ENCODE measurements at regions not wholly inside any gene's neighbourhood (a gene's known extent, or its start where the extent isn't known, plus 50 kb on each side); places are given as distances from the start of the nearest gene placed in this dataset.

DNA sequence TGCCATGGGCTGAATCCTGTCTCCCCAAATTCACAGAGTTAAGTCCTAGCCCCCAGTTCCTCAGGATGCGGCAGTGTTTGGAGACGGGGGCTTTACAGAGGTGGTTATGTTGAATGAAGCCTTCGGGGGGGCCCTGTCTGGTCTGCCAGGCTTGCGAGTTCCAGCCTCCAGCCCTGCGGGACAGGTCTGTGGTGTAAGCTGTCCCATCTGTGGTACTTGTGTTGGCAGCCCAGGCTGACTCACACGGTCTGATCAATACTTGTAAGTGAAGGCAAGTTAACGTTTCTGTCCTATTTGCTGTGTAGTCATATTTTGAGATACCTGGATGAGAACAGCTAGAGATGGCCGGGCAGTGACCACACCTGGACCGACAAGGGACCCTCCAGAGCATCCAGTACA lies 51.8 kb upstream of the GPR31 start:
- TF ChIP-seq CTCF (IDR thresholded peaks at IDR 0.05; ENCODE audit: insufficient read depth, low read length), result no peak
- no peak for TF ChIP-seq REST (IDR thresholded peaks at IDR 0.05; ENCODE audit: insufficient replicate concordance, low read depth)
- no peak for TF ChIP-seq SPI1 (IDR thresholded peaks at IDR 0.05; ENCODE audit: borderline replicate concordance, low read depth)

Data from HL-60 (cell line).